Activated CD4-positive, alpha-beta T cell treated with anti-CD3 and anti-CD28 coated beads, Interleukin-2, amount 50 U/mL, for 24 hours (primary cell): ENCODE measurements at regions not wholly inside any gene's neighbourhood (a gene's known extent, or its start where the extent isn't known, plus 50 kb on each side); places are given as distances from the start of the nearest gene placed in this dataset.
"Not testable (repeated sequence)": the region's sequence is repeated elsewhere in the genome, so short reads cannot be mapped to it uniquely, and the experiment has no call there.

ENCODE experiments used
- DNase-seq, 2 donors: peaks; one replicate each; pipeline ENCODE4 v3.0.0-alpha.2; 2020; ENCODE audit warnings: low read depth in 1 of 2, low spot score in 1 of 2

DNA sequence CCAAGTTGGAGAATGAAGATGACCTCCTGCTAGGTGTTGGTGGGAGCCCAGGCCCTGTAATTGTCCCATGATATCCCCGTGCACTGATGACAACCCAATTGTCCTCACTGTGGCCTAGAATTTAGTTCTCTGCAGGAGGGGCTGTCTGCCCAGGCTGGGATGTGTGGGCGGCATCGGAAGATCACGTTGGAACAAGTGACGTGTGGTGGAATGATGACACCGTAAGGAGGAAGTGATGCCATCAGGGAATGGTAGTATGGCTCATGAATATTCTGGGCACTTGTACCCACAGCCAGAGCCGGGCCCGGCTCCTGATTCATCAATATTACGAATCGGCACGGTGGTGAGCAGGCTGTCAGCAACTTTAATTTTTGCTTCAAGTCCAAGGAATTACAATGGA lies 111.6 kb downstream of the MIAT start:
- no peak for DNase-seq

DNA sequence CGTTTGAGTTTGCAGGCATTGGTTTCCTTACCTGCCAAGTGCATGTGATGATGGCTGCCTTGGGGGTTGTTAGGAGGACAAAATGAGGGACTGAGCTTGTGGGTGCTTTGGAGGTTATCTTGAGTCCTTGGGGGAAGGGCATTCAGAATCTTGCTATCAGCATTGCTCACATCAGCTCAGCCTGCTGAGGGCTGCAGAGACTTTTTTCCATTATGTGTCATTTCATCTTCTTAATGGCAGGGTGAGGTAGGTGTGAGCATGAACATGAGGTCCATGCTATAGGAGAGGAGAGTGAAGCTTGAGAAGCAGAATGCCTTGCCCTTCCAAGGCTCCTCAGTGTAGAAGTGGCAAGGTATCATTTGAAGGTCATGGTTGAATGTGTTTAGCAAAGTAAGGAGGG lies 112.3 kb downstream of the MIAT start:
- DNase-seq, result no peak

DNA sequence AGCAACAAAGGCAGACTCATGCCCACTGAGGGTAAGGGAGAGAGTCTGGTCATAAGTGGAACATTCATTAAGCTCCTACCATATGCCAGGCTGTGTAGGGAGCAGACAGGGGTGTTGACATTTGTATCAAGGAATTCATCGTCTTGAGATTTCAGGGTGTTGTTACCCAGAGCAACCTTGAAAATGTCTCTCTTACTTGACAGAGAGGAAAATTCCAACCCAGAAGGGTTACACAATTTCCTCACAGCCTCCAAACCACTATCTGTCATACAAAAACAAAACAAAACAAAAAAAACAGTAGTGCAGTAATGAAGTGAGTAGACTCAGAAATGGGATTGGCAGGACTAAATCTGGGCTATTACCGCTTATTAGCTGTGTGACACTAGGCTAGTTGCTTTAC lies 113.2 kb downstream of the MIAT start:
- DNase-seq, result no peak

DNA sequence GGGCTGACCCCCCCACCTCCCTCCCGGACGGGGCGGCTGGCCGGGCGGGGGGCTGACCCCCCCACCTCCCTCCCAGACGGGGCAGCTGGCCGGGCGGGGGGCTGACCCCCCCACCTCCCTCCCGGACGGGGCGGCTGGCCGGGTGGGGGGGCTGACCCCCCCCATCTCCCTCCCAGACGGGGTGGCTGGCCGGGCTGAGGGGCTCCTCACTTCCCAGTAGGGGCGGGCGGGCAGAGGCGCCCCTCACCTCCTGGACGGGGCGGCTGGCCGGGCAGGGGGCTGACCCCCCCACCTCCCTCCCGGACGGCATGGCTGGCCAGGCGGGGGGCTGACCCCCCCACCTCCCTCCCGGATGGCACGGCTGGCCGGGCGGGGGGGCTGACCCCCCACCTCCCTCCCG lies 115.7 kb downstream of the MIAT start:
- DNase-seq, result not testable (repeated sequence)

DNA sequence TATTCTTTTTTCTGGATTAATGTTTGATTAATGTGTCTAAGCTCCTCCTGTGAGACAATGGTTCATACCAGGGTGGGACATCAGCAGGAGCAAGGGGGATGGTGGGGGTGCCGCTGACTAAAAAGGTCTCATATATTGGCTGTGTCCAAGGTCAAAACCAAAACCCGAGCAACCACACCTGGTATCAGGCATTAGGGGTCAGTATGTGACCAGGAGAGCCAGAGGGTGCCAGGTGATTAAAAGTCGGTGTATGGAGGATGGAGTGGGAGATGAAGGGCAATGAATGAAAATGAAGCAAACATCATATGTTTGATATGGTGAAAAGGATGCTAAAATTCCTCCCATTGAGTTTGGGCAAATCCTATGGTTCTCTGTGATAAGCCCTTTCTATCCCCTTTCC lies 118.0 kb downstream of the MIAT start:
- no peak for DNase-seq

DNA sequence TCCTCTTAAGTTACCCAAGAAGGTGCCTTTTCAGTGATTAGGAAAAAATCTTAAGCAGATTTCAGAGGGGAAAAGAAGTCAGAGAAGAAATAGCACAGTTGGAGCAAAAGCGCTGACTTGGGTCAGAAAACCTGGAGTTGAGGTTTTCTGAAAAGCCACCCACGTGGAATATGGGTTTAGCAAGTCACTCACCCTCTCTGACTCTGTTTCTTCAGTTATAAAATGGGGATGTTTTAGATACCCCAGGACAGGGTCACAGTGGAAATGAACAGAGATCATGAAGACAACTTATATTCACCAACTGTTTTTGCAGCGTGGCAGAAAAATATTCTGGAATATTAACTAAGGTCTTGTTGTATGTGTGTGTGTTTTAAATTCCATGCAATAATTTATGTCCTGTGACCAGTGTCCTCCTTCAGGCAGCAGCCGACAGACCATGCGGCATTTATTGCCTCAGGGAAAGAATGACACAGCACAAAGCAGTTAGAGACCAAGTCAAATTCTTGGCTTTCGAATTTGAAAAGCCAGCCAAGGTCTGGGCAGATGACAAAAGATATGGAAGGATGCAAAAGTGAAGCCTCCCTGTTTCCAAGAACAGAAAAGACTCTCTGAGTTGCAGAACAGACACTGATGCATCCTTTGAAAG lies 119.9 kb downstream of the MIAT start:
- DNase-seq, result no peak

DNA sequence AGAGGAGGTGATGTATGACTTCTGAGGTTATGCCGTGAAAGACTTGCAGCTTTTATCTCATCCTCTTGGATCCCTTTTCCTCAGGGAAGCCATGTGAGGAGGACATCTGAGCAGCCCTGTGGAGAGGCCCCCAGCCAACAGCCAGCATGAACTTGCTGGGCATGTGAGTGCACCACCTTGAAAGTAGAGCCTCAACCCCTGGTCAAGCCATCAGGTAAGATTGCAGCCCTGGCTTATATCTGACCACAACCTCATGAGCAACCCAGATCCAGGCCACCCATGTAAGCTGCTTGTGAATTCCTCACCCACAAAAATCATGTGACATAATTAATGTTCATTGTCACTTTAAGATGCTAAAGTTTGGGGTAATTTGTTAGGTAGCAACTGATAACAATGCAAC lies 121.0 kb downstream of the MIAT start:
- no peak for DNase-seq

DNA sequence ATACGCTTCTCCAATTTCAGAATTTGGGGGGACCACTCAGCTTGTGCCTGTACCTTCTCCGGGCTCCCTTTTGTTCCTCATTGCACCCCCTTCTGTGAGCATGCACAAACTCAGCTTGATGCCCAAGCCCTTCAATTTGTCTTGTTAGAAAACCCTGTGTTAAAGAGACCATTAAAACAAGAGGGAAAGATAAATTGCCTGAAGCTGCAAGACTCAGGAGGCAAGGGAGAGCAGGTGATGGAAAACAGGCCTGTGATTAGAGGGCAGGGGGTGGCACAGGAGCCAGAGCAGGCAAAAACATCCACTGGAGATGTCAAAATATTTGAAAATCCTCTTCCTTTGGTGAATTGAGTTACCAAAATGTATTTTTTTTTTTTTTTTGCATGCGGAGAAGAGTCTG lies 121.7 kb downstream of the MIAT start:
- no peak for DNase-seq

DNA sequence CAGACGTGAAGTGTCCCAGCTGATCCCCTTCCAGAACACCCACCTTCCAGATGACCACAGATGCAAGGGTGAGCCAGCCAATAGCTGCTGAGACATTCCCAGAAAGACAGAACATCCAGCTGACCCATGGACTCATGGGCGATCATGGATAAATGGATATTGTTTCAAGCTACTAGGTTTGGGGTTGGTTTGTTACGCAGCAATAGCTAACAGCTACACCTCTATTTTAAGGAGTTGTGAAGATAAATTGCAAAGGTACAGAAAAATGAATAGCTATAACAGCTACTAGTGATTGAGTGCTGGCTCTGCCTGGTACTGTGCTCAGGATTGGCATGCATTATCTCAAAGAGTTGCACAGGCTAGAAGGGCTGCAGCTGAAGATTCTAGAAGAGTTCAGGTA lies 122.5 kb downstream of the MIAT start:
- no peak for DNase-seq

DNA sequence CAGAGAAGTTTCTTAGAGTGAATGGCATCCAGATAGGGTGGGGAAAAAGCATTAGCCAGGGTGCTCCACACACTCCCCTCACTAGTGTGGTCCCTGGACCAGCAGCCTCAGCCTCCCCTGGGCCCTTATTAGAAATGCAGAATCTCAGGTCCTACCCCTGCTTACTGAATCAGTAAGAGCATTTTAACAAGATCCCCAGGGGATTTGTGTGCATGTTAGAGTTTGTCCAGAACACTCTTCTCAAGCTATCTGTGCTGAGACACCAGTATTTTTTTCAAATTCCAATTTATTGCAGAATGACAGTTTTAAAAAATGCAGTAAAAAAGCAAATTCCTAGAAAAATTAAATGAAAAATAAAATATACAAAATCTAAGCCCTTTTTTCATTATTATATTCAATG lies 123.1 kb downstream of the MIAT start:
- no peak for DNase-seq

DNA sequence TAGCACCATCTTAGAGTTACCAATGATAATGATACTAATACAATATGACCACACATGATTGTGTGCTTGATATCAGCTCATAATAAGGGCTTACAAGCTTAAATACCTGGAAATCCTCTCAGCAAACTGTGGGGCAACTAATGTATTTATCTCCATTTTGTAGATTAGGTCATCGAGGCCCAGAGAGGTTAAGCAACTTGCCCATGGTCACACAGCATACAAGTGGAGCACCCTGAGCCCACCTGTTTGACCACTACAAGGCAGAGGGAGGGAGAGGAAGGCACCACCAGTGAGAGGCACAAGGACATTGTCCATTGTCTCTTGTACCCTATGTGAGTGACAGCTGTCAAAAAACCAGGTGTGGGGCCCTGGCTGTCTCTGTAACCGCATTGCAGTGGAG lies 123.7 kb downstream of the MIAT start:
- no peak for DNase-seq

DNA sequence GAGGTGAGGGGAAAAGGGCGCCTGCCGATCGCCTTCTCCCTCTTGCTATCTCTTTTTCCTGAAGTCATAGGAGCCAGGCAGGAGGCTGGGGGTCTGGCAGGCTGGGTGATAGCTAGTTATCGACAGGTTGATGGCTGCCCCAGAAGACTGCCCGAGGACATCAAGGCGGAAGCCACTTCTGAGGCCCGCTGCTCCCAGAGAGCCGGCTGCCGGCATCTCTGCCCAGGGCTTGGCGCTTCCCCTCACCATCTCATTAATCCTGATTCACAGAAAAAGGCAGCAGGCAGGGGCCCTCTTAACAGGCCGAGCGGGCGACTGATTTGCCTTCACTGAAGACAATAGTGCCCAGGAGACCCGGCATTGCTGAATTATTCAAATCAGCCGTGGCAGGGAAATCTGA lies 124.2 kb downstream of the MIAT start:
- no peak for DNase-seq

DNA sequence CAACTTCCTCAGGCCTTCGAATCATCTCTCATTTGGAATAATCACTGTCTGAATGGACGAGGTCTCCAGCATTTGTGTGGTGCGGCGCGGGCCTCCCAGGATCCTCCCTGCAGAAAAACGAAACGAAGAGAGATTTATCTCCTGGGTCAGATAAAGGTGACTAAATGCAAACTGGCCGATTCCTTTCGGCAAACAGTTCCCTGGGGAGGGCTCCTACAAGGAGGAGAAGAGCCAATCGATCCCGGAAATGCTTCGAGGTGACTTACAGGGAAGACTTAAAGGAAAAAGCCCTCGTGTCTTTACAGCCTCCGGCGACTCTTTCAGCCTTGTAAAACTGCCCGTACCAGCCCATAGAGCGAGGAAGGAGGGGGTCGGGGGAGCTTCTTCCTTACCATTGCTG lies 126.5 kb downstream of the MIAT start:
- DNase-seq, result no peak

DNA sequence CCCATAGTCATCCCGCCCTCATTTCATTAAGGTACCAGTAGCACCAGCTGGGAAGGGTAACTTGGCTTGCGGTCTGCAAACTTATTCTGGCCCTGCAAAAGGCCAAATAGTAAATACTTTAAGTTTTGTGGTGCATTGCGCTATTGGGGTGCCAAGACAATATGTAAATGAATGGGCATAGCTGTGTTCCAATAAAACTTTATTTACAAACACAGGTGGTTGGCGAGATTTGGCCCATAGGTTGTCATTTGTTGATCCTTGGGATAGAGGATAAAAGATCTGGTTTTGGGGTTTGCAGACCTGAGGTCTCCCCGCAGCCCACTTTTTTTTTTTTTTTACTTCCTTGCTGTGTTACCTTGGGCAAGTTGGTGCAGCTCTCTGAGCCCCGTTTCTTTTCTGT lies 127.4 kb downstream of the MIAT start:
- no peak for DNase-seq

DNA sequence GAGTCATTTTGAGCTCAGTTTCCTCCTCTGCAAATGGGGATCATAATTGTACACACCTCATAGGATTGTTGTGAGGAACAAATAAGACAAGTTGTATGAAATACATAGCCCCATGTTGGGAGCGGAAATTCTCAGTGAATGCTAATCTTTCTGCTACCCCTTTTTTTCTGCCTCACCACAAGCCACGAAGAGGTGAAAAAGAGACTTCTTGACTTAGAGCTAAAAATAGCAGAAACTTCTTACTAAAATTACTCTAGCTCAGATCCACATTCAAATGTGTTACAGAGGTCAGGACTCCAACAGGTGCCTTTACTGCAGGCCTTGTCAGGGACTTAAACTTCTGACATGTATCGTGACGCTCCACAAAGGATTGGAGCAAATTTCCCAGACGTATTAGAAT lies 128.5 kb downstream of the MIAT start:
- DNase-seq, result no peak

DNA sequence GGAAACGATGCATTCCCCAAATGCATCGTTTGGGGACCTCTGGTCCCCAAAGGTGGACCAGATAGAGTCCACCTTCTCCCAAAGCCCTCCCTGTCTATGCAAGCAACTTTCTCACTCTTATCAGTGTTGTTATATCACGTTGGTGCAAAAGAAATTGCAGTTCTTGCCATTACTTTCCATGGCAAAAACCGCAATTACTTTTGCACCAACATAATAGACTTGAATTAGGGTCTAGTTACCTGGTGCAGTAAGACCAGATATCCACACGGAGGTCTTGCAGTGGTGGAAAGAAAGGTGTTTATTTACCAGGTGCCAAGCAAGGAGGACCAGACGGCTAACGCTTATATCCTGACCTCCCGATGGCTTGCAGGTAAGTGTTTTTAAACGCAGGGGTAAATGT lies 129.0 kb downstream of the MIAT start:
- DNase-seq, result no peak

DNA sequence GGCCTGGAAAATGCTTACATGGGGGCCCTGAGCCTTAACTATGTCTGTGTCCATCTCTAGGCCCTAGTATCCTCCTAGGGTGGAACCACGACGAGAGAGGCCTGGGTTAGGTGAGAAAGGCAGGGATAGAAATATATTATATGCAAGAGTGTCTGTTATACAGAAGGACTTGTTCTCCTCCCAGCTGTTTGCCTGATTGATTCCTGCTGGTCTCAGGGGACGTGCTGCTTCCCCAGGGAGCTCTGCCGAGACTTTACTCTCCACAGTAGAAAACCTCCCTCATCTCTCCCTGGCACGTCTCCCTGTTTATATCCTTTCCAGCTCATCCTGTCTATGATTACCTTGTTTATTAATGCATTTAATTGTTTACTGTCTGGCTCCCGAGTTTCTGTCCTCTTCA lies 132.6 kb downstream of the MIAT start:
- DNase-seq, result no peak

DNA sequence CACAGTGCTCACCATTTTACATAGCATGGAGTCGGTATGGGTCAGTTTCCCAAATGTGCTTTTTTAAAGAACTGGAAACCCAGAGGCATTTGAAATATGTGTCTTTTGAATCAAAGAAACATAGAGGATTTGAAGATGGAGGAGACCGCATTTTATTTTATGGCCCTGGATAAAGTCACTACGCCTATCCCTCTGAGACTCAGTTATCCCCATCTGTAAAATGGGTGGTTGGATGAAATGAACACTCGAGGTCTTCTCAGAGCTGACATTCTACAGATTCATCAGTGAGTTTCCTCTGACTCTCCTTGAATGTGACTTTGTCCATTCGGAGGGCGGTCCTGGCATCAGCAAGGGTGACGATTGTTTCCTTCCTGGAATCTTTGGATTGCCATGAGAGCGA lies 135.1 kb downstream of the MIAT start:
- DNase-seq, result no peak

DNA sequence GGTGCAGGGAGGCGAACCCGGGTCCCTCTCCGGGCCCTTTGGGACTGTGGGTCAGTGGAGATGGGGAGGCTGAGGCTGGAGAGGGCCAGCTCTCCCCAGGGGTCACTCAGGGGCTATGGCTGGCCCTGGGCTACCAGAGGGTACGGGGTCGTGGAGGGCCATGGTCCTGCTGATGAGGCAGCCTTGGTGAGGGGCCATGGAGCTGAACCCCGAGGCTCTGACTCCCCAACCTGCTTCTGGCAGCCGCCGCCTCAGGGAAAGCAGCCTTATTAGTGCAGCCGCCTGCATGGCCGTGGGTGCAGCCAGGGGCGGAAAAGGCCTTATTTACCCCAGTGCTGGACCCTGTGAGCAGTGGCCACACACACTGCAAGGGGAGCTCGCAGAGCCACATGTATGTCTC lies 139.4 kb downstream of the MIAT start:
- no peak for DNase-seq

DNA sequence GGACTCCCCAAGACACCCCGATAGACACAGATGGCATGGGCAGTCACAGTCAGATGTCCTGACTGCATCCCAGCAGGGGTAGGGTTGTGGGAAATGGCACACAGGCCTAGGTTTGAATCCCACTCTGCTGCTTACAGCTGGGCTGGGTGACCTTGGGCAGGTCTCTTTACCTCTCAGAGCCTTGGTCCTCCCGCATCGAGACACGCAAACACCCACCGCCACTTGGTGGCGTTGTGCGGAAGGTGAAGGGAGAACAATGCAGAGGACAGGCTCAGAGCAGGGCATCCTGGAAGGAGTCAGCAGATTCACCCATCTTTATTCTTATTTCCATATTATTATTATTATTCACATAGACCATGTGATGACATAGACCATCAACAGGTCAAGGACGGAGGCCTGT lies 140.5 kb downstream of the MIAT start:
- no peak for DNase-seq

DNA sequence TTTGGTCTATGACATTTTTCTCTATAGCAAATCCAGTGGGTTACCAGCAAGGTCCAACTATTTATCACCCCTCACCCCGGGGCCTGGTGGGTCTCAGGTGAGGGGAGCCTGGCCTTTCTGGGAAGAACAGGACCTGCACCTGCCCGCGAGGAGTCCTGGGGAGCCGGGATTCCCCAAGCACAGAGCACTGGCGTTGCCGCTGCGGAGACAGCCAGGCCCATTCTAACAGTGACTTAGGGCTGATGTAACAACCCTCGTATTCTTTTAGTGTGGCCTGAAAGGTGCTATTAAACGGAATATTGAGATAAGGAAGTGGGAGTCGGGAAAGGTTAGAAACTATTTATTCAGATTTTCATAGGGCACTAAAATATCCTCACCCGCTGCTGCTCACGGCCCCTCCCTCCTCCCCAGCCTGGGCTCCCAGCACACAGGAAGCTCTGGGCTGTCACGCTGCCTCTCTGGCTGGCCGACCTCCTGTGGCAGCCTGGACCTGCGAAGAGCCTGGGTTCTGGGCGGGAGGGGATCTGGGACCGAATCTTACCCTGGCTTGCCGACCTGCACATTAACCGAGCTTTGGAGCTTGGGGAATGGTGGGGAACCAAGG lies 141.2 kb downstream of the MIAT start:
- DNase-seq, result no peak

DNA sequence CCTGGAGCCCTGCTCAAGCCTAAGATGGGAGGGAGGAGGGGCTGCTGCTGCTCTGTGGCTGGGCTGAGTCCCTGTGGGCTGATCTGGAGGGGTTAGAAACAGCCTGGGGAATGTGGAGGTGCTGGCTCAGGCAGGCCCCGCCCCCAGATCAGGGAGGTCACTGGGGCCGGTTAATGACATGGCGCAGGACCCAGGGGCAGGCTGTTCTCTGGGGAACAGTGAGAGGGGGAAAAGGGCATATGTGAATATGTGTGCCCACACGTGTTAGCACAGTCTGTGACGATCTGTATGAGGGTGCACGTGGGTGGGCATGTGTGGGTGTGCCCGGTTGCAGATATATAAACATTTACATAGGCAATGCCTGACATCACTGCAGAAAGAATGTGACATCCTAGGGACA lies 143.5 kb downstream of the MIAT start:
- DNase-seq, result no peak

DNA sequence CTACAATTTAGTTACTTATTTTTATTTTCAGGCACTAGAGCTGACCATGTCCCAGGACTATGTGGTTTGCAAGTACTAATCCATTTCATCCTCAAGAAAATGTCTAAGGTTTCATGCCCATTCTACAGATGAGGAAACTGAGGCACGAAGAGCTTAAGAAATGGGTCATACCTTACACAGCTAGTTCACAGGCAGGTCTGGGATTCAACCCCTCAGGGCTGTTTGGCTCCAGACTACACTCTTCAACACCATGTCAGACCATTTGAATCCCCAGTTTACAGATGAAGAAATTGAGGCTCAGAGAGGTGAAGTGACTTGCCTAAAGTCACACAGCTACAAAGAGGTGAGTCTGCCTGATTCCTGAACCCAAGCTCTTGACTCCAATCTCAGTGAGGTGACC lies 144.1 kb downstream of the MIAT start:
- DNase-seq, result no peak

DNA sequence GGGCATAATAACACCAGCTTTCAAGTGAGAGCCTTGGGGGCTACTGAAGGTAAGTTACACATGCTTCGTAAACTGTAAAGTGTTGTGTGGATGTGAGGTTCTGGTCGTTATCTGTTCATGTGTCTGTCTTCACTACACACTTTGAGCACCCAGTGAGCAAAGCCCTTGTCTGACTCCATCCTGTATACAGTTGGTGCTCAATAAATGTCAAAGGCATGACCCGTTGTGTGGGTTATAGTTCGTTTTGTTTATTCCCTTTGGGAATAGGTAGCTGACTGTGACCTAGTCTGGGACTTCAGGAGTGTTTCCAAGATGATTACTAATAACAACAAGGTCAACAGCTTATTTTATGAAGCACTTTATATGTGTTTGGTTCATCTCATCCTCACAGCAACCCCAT lies 146.9 kb downstream of the MIAT start:
- no peak for DNase-seq
